Rectal smooth muscle tissue (tissue), 1 donor: ENCODE measurements at regions not wholly inside any gene's neighbourhood (a gene's known extent, or its start where the extent isn't known, plus 50 kb on each side); places are given as distances from the start of the nearest gene placed in this dataset.

Experiments used
- H3K27ac ChIP-seq: one replicate; pipeline ENCODE4 v1.7.0; 2013; ENCODE audit warnings: low read depth, low read length, inconsistent platforms
- H3K27me3 ChIP-seq: one replicate; pipeline ENCODE4 v1.7.0; 2013; ENCODE audit warnings: low read length; ENCODE audit not compliant: control insufficient read depth, insufficient read depth
- H3K36me3 ChIP-seq: one replicate; pipeline ENCODE4 v1.7.0; 2013; ENCODE audit warnings: low read length; ENCODE audit not compliant: control insufficient read depth, insufficient read depth
- H3K4me1 ChIP-seq: one replicate; pipeline ENCODE4 v1.7.0; 2013; ENCODE audit warnings: low read length; ENCODE audit not compliant: control insufficient read depth, insufficient read depth
- H3K4me3 ChIP-seq: one replicate; pipeline ENCODE4 v1.7.0; 2013; ENCODE audit warnings: low read length
- H3K9ac ChIP-seq: one replicate; pipeline ENCODE4 v1.7.0; 2013; ENCODE audit warnings: low read length

- no peak overlapping the region for H3K27ac ChIP-seq
- H3K9ac ChIP-seq = no peak overlapping the region
- no peaks in the 10 kb centered on the region for H3K4me1 ChIP-seq
- no peak overlapping the region for H3K4me3 ChIP-seq
- H3K36me3 ChIP-seq = no peaks in the 10 kb centered on the region
- H3K27me3 ChIP-seq = no peaks in the 10 kb centered on the region
These were observed 986.0 kb downstream of the TTLL7 start for GRCh38 chr1:83012950-83013349.

GRCh38 chr1:83011265-83011664 lies 987.7 kb downstream of the TTLL7 start:
- Histone ChIP-seq H3K27ac (no peak overlapping the region), H3K4me3 (no peak overlapping the region), H3K4me1 (no peaks in the 10 kb centered on the region), H3K9ac (no peak overlapping the region), H3K27me3 (no peaks in the 10 kb centered on the region), H3K36me3 (no peaks in the 10 kb centered on the region)

GRCh38 chr1:83006271-83006670 lies 992.7 kb downstream of the TTLL7 start:
- H3K4me1 ChIP-seq = no peaks in the 10 kb centered on the region
- no peak overlapping the region for H3K4me3 ChIP-seq
- no peaks in the 10 kb centered on the region for H3K36me3 ChIP-seq
- no peak overlapping the region for H3K27ac ChIP-seq
- H3K9ac ChIP-seq = no peak overlapping the region
- no peaks in the 10 kb centered on the region for H3K27me3 ChIP-seq

GRCh38 chr1:83000286-83000685 lies 998.6 kb downstream of the TTLL7 start:
- no peak overlapping the region for H3K4me3 ChIP-seq
- no peak overlapping the region for H3K27ac ChIP-seq
- H3K9ac ChIP-seq = no peak overlapping the region
- no peaks in the 10 kb centered on the region for H3K27me3 ChIP-seq
- H3K36me3 ChIP-seq = no peaks in the 10 kb centered on the region
- no peaks in the 10 kb centered on the region for H3K4me1 ChIP-seq

- no peak overlapping the region for H3K9ac ChIP-seq
- H3K27me3 ChIP-seq = no peaks in the 10 kb centered on the region
- no peaks in the 10 kb centered on the region for H3K36me3 ChIP-seq
- H3K27ac ChIP-seq = no peak overlapping the region
- no peak overlapping the region for H3K4me3 ChIP-seq
- H3K4me1 ChIP-seq = no peaks in the 10 kb centered on the region
These were observed 1003.0 kb downstream of the TTLL7 start for GRCh38 chr1:82995951-82996350.

GRCh38 chr1:82994616-82995263 lies 1004.2 kb downstream of the TTLL7 start:
- H3K4me1 ChIP-seq = no peaks in the 10 kb centered on the region
- H3K9ac ChIP-seq = no peak overlapping the region
- no peak overlapping the region for H3K27ac ChIP-seq
- no peaks in the 10 kb centered on the region for H3K27me3 ChIP-seq
- H3K36me3 ChIP-seq = no peaks in the 10 kb centered on the region
- no peak overlapping the region for H3K4me3 ChIP-seq

- Histone ChIP-seq H3K27ac (no peak overlapping the region), H3K4me1 (no peaks in the 10 kb centered on the region)
These were observed 1007.4 kb downstream of the TTLL7 start for GRCh38 chr1:82991569-82991968.

GRCh38 chr1:82979593-82980236 lies 1019.2 kb downstream of the TTLL7 start:
- Histone ChIP-seq H3K27me3 (no peaks in the 10 kb centered on the region), H3K36me3 (no peaks in the 10 kb centered on the region), H3K27ac (no peak overlapping the region), H3K9ac (no peak overlapping the region), H3K4me3 (no peak overlapping the region), H3K4me1 (no peaks in the 10 kb centered on the region)

More at GRCh38 chr1:82991569-82991968, 1007.4 kb downstream of the TTLL7 start:
- no peak overlapping the region for H3K9ac ChIP-seq
- no peaks in the 10 kb centered on the region for H3K27me3 ChIP-seq
- H3K36me3 ChIP-seq = no peaks in the 10 kb centered on the region
- no peak overlapping the region for H3K4me3 ChIP-seq

GRCh38 chr1:82978461-82979324 lies 1020.2 kb downstream of the TTLL7 start:
- no peaks in the 10 kb centered on the region for H3K36me3 ChIP-seq
- H3K4me3 ChIP-seq = no peak overlapping the region
- no peaks in the 10 kb centered on the region for H3K4me1 ChIP-seq
- no peak overlapping the region for H3K27ac ChIP-seq
- H3K9ac ChIP-seq = no peak overlapping the region
- no peaks in the 10 kb centered on the region for H3K27me3 ChIP-seq

GRCh38 chr1:82972841-82973553 lies 1025.9 kb downstream of the TTLL7 start:
- Histone ChIP-seq H3K4me1 (peaks cover 2% of the 10 kb centered on the region), H3K36me3 (no peaks in the 10 kb centered on the region), H3K9ac (no peak overlapping the region), H3K27me3 (no peaks in the 10 kb centered on the region), H3K27ac (no peak overlapping the region), H3K4me3 (no peak overlapping the region)

GRCh38 chr1:82969340-82969739 lies 1029.6 kb downstream of the TTLL7 start:
- no peaks in the 10 kb centered on the region for H3K36me3 ChIP-seq
- no peaks in the 10 kb centered on the region for H3K27me3 ChIP-seq
- H3K9ac ChIP-seq = no peak overlapping the region
- H3K4me3 ChIP-seq = no peak overlapping the region
- no peak overlapping the region for H3K27ac ChIP-seq
- peaks cover 2% of the 10 kb centered on the region for H3K4me1 ChIP-seq

GRCh38 chr1:82962658-82963057 lies 1036.3 kb downstream of the TTLL7 start:
- Histone ChIP-seq H3K4me1 (no peaks in the 10 kb centered on the region), H3K9ac (no peak overlapping the region), H3K4me3 (no peak overlapping the region), H3K27ac (no peak overlapping the region), H3K27me3 (no peaks in the 10 kb centered on the region), H3K36me3 (no peaks in the 10 kb centered on the region)
